NCI-H345 (cell line): ENCODE measurements at regions not wholly inside any gene's neighbourhood (a gene's known extent, or its start where the extent isn't known, plus 50 kb on each side); places are given as distances from the start of the nearest gene placed in this dataset.

Source experiments
- DNase-seq: peaks from one replicate; lab custom pipeline; 2025; lab: John Stamatoyannopoulos, UW

- DNase-seq = no peak
Measured at GRCh38 chr4:147313108-147313507, 167.8 kb upstream of the EDNRA start.

DNA sequence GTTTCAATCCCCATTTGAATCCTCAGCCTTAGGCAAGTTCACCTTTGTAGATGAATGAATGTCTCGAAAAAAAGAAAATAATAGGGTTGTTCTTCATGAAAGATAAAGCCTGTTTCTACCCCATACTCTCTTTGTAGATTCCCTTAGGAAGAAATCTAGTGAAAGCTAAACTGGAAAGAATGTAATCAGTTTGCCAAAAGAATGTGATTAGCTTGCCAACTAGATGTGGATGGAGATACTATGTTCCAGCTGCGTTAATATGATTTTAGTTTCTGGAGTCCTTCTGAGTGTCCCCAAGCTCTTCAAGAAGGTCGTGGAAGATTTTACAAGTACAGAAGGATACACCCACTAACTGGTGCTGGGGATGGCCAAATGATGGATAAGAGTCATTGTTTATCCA is 162.3 kb upstream of the EDNRA start:
- no peak for DNase-seq

DNA sequence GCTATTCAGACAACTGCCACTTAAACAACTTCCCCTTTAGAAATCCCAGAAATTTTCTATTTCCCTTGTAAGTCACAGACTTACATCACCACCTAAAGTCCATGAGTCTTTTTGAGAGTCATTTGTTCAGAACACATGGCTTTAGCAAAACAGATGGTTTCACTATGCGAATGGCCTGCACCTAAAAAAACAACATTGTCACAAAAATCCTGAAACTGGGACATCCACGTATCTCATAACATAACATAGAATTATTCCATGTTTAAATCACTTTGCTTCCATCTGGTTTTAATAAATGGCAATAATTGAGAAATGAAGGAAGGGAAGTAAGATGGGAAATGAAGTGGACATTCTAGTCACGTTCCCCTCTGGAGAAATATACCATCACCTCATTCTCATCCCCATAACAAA is 155.3 kb upstream of the EDNRA start:
- DNase-seq = no peak

DNA sequence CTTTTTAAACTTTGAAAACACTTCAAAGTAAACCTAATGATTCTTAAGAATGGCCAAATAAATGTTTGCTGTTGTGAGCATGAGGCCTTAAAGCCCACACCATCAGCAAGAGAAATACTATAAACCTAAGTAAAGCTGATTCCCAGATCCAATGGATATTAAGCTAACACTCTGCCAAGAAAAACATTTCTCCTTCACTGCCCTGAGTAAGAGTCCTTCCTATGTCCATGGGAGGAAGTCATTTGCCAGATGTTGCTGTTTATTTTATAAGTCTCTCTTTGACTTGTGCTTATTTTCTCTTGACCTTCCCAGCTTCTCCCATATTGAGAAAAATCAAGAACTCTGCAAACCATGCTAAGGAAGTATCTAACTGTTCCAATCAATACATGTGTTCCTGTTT is 154.3 kb upstream of the EDNRA start:
- no peak for DNase-seq

- DNase-seq = no peak
Measured at GRCh38 chr4:147327322-147327721, 153.6 kb upstream of the EDNRA start.

DNA sequence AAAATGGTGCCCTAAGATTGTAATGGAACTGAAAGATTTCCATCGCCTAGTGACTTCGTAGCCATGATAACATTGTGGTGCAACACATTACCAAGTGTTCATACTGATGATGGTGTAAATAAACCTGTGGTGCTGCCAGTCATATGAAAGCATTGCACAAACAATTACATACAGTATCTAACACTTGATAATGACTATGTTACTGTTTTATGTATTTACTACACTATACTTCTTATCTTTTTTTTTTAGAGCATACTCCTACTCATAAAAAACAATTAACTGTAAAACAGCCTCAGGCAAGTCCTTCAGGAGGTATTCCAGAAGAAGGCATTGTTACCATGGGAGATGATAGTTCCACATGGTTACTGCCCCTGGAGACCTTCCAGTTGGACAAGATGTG is 152.7 kb upstream of the EDNRA start:
- DNase-seq = no peak

GRCh38 chr4:147328756-147329446 is 152.0 kb upstream of the EDNRA start:
- DNase-seq = no peak

- DNase-seq = no peak
Measured at GRCh38 chr4:147332091-147332490, 148.8 kb upstream of the EDNRA start.

- DNase-seq = no peak
Measured at GRCh38 chr4:147334478-147334877, 146.4 kb upstream of the EDNRA start.

- no peak for DNase-seq
Measured at GRCh38 chr4:147335183-147335582, 145.7 kb upstream of the EDNRA start.

DNA sequence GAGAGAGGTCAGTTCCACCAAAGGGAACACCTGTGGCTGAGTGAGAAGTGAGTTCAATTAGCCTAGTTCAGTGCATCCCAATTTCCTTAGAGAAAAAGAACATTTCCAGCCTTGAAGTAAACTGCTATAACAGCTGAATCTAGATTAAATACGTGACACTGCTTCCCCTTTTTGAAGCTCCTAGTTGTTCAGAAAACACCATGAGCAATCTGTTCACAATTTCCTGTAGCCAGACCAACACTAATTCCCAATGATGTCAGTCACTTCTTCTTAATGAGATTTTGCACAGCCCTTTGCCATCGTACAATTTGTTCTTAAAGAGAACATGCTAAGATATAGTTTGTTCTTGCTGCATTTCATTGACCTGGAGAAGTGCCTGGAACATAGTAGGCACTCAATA is 144.6 kb upstream of the EDNRA start:
- DNase-seq = no peak

DNA sequence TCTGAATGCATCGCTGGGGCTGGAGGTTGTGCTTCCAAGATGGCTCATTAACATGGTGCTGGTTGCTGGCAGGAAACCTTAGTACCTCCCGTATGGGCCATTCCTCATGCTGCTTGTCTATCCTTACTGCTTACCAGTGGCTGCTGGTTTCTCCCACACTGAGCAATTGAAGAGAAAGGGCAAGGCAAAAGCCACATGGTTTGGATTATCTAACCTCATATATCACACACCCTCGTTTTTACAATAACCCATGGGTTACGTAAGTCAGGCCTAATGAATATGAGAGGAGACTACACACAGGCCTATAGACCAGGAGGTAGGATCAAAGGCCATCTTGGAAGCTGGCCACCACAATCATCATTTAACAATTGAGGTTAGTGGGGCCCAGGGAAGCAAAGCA is 141.8 kb upstream of the EDNRA start:
- DNase-seq = no peak

DNA sequence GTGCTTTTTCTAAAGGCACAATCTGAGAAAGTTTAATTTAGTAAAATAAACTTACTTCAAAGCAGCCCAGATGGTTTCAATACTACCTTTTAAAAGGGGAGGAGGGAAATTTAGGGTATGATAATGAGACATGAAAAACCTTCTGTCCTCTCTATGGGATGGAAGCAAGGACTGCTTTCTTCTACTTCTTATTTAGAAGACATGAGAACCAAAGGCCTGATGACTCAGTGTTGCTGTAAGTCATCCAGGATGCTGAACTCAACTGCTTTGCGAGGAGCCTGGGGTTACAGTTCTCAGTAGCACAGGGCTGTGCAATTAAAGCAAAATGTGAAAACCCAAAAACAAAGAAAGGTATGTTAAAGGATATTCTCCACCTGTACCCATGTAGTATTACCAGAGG is 140.8 kb upstream of the EDNRA start:
- DNase-seq = no peak

- DNase-seq = no peak
Measured at GRCh38 chr4:147340591-147341120, 140.2 kb upstream of the EDNRA start.

GRCh38 chr4:147343692-147344091 is 137.2 kb upstream of the EDNRA start:
- DNase-seq = no peak

- DNase-seq = no peak
Measured at GRCh38 chr4:147345662-147346061, 135.2 kb upstream of the EDNRA start.

DNA sequence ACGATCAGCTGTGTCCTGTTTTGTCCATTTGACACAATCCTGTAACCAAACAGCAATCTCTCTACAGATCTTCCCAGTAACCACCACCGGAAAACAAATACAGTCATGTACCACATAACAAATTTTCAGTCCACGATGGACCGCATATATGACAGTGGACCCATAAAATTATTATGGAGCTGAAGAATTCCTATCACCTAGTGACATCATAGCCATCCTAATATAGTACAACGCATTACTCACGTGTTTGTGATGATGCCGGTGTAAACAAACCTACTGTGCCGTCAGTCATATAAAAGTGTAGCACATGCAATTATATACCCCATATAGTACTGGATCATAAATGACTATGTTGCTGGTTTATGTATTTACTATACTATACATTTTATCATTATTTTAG is 133.7 kb upstream of the EDNRA start:
- DNase-seq = no peak

DNA sequence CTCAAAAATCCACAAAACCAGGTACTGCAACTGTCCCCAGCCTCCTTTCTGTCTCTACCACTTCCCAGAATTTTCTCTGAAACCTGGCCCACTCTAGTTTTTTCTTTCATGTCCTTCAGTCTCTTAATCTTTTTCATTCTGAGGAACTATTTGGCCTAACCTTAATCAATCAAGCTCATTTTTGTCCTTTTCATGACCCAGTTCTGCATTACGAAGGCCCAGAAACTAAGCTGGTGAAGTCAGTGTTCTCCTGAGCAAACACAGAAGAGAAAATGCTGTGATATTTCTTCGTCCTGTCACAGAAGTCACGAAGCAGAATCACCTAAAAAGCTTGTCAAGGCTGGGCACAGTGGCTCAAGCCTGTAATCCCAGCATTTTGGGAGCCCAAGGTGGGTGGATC is 131.7 kb upstream of the EDNRA start:
- DNase-seq = no peak

GRCh38 chr4:147351083-147351787 is 129.7 kb upstream of the EDNRA start:
- no peak for DNase-seq

DNA sequence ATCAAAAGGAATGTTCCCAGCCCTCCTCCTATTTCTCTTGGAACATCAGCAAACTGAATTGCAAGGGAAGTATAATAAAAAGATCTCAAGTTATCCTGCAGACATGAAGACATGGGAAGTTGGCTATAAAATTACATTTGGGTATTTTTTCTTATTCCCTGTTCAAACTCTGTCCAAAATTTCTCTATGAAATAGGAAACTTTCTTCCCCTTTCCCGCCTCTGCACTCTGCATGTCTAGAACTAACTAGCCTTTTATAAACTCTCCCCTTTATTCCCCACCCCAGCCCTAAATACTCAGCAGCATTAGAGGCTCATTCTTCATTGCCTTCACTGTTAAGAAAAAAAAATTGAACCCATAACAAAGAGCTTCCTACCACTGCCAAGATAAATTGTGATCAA is 126.7 kb upstream of the EDNRA start:
- DNase-seq = no peak

- no peak for DNase-seq
Measured at GRCh38 chr4:147355032-147355656, 125.8 kb upstream of the EDNRA start.

DNA sequence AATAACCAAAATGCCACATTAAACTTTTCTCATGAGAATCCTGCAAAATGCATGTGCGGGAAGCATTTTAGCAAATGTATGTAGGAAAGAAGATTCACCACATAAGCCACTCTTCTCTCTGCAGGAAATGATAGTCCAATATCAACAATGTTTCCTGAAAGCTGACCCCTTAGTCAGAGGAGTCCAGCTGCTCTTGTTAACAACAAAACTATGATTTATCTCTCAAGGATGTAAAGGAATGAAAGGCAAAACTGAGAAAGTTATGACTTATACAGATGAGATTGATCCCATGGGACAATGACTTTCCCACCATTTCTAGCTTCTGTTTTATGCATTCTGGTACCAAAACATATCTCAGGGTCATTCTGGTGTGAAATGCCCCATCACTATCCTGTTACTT is 125.0 kb upstream of the EDNRA start:
- DNase-seq = no peak

- no peak for DNase-seq
Measured at GRCh38 chr4:147360301-147360700, 120.6 kb upstream of the EDNRA start.
